K562 (cell line): ENCODE measurements at regions not wholly inside any gene's neighbourhood (a gene's known extent, or its start where the extent isn't known, plus 50 kb on each side); places are given as distances from the start of the nearest gene placed in this dataset.

Experiments used
- ATAC-seq: fragments of 200-7000 bp; cut with Tn5 transposase; 3 replicates; pipeline ENCODE4 v1.9.1; 2020; ENCODE audit warnings: moderate library complexity
- BruUV-seq: library from RNA; stranded (reverse); fragments of 400-500 nt; replicated peaks from 2 replicates; lab custom pipeline; 2021; lab: Mats Ljungman, UMichigan
- CTCF ChIA-PET: fragments of 300-600 bp; formaldehyde crosslinking; extraction: SDS; loops from one replicate; lab custom pipeline; 2021; ENCODE audit warnings: low intra/inter-chr PET ratio; lab: Yijun Ruan, JAX
- POLR2A ChIA-PET: fragments of 300-600, 350-650 bp; sonication (Branson Sonifier 250); formaldehyde crosslinking; extraction: SDS; loops from one replicate; lab custom pipeline; 2021; ENCODE audit warnings: antibody characterized with exemption, inconsistent platforms; lab: Yijun Ruan, JAX
- DNase-seq, 4 experiments: peaks; one replicate each; pipeline versions ENCODE4 v3.0.0 to v3.0.0-alpha.2; 2011 to 2018; ENCODE audit warnings: low spot score in 3 of 4, mixed read lengths in 3 of 4; ENCODE audit errors: extremely low read depth in 1 of 4
- FAIRE-seq: peaks from 2 replicates; lab custom pipeline; 2011; peaks lifted over from hg19 to GRCh38; lab: Jason Lieb, UNC
- H2AFZ ChIP-seq: 2 replicates; pipeline ENCODE4 v1.6.0; 2011; ENCODE audit warnings: low read depth, low read length, control low read depth, inconsistent platforms
- H3K27ac ChIP-seq: fragments of 200-600 bp; 3 replicates; pipeline ENCODE4 v1.8.0; 2011; ENCODE audit warnings: low read depth, mild to moderate bottlenecking, control low read depth, inconsistent platforms, low read length, moderate library complexity, mixed read lengths; ENCODE audit errors: extremely low read depth
- H3K27me3 ChIP-seq, 2 experiments: fragments of 300-600 bp in 1 of 2; 2 replicates in 1 of 2; 3 replicates in 1 of 2; pipeline versions ENCODE4 v1.6.0 to v1.8.0; 2011; ENCODE audit warnings: inconsistent platforms in 2 of 2, low read length in 2 of 2, mild to moderate bottlenecking in 1 of 2, mixed read lengths in 1 of 2, moderate library complexity in 1 of 2; ENCODE audit not compliant: control insufficient read depth in 2 of 2, insufficient read depth in 2 of 2
- H3K36me3 ChIP-seq: fragments of 300-600 bp; 3 replicates; pipeline ENCODE4 v1.8.0; 2011; ENCODE audit warnings: mild to moderate bottlenecking, low read length, inconsistent platforms; ENCODE audit not compliant: control insufficient read depth, insufficient read depth
- H3K4me1 ChIP-seq, 2 experiments: fragments of 200-600 bp in 1 of 2; replicated peaks in 1 of 2; 2 replicates in 1 of 2; 3 replicates in 1 of 2; pipeline versions ENCODE4 v1.5.1 to v1.8.0; 2011; ENCODE audit warnings: inconsistent platforms in 2 of 2, low read length in 2 of 2, mild to moderate bottlenecking in 1 of 2, mixed read lengths in 1 of 2, moderate library complexity in 1 of 2; ENCODE audit not compliant: control insufficient read depth in 2 of 2, insufficient read depth in 2 of 2
- H3K4me2 ChIP-seq: 2 replicates; pipeline ENCODE4 v1.6.1; 2011; ENCODE audit warnings: low read length, control low read depth, inconsistent platforms, mixed read lengths; ENCODE audit not compliant: insufficient read depth
- H3K4me3 ChIP-seq: fragments of 200-600 bp; sonication (generic), shearing (Covaris generic); 2 replicates; pipeline ENCODE4 v1.5.1; 2016; ENCODE audit warnings: control low read depth, inconsistent platforms
- H3K79me2 ChIP-seq: fragments of 200-600 bp; 3 replicates; pipeline ENCODE4 v1.8.0; 2011; ENCODE audit warnings: low read length, inconsistent platforms; ENCODE audit not compliant: control insufficient read depth, insufficient read depth
- H3K9ac ChIP-seq, 2 experiments: 2 replicates each; pipeline versions ENCODE4 v1.6.0 to v1.6.1; 2011; ENCODE audit warnings: low read depth in 2 of 2, low read length in 2 of 2, control low read depth in 1 of 2, inconsistent platforms in 1 of 2, mild to moderate bottlenecking in 1 of 2, mixed read lengths in 1 of 2; ENCODE audit not compliant: insufficient read depth in 1 of 2
- H3K9me1 ChIP-seq: one replicate; pipeline ENCODE4 v1.6.0; 2011; ENCODE audit warnings: inconsistent platforms, mild to moderate bottlenecking, low read length, moderate library complexity; ENCODE audit not compliant: control insufficient read depth, insufficient read depth
- H3K9me3 ChIP-seq: replicated peaks from 2 replicates; pipeline ENCODE4 v1.5.1; 2011; ENCODE audit warnings: low read depth, low read length, inconsistent platforms; ENCODE audit not compliant: control insufficient read depth, insufficient read depth
- H4K20me1 ChIP-seq: replicated peaks from 2 replicates; pipeline ENCODE4 v1.6.1; 2011; ENCODE audit warnings: low read length, inconsistent platforms, mixed read lengths; ENCODE audit not compliant: control insufficient read depth, insufficient read depth
- ADNP ChIP-seq: fragments of 200-800 bp; sonication (Bioruptor generic); IDR thresholded peaks from 2 replicates; pipeline ENCODE4 v1.6.1; 2016; ENCODE audit warnings: missing genetic modification characterization, missing compliant biosample characterization
- BDP1 ChIP-seq: IDR thresholded peaks from 3 replicates; pipeline ENCODE4 v1.6.1; 2011; ENCODE audit not compliant: insufficient read length, insufficient read depth
- CREBBP ChIP-seq: IDR thresholded peaks from one replicate; pipeline ENCODE4 v1.6.1; 2012; ENCODE audit warnings: low read depth, mild to moderate bottlenecking, control low read depth, inconsistent platforms, low read length
- EGR1 ChIP-seq: fragments of 450-650 bp; conservative IDR thresholded peaks from 2 replicates; pipeline ENCODE4 v1.6.1; 2017; ENCODE audit warnings: mild to moderate bottlenecking
- ESRRB ChIP-seq: fragments of 250-450 bp; sonication (Bioruptor Pico); IDR thresholded peaks from 2 replicates; pipeline ENCODE4 v1.5.0; 2020; ENCODE audit warnings: mild to moderate bottlenecking, moderate library complexity, borderline replicate concordance
- FOSL1 ChIP-seq: fragments of 200-800 bp; sonication (Bioruptor generic); conservative IDR thresholded peaks from 2 replicates; pipeline ENCODE4 v1.6.1; 2016; ENCODE audit warnings: missing genetic modification characterization, missing compliant biosample characterization
- FOXJ3 ChIP-seq: sonication (generic); formaldehyde crosslinking; IDR thresholded peaks from 2 replicates; pipeline ENCODE4 v1.4.0; 2020; ENCODE audit warnings: mild to moderate bottlenecking, missing genetic modification reagents
- HDAC2 ChIP-seq: fragments of 450-650 bp; IDR thresholded peaks from 2 replicates; pipeline ENCODE4 v1.6.1; 2016; ENCODE audit warnings: mild to moderate bottlenecking
- KDM5B ChIP-seq: fragments of 200-600 bp; sonication (generic); IDR thresholded peaks from 2 replicates; pipeline ENCODE4 v1.6.1; 2012; ENCODE audit warnings: low read depth, mild to moderate bottlenecking, moderate library complexity, low read length, control low read depth, inconsistent platforms; ENCODE audit not compliant: insufficient replicate concordance
- LARP7 ChIP-seq: fragments of 450-650 bp; IDR thresholded peaks from 2 replicates; pipeline ENCODE4 v1.6.1; 2016
- SIX5 ChIP-seq, 2 experiments: IDR thresholded peaks; 2 replicates each; pipeline ENCODE4 v1.6.1; 2011; ENCODE audit warnings: low read length in 2 of 2, borderline replicate concordance in 1 of 2, low read depth in 1 of 2, mild to moderate bottlenecking in 1 of 2, moderate library complexity in 1 of 2; ENCODE audit not compliant: insufficient read depth in 1 of 2
- TAF9B ChIP-seq: fragments of 450-650 bp; IDR thresholded peaks from 2 replicates; pipeline ENCODE4 v1.6.1; 2018; ENCODE audit warnings: mild to moderate bottlenecking; ENCODE audit not compliant: partially characterized antibody
- TAL1 ChIP-seq: fragments of 450-650 bp; IDR thresholded peaks from 2 replicates; pipeline ENCODE4 v1.6.1; 2016; ENCODE audit warnings: mild to moderate bottlenecking
- WHSC1 ChIP-seq: IDR thresholded peaks from one replicate; pipeline ENCODE4 v1.6.1; 2012; ENCODE audit warnings: low read length, control low read depth, inconsistent platforms
- ZBTB49 ChIP-seq: sonication (generic); formaldehyde crosslinking; IDR thresholded peaks from 2 replicates; pipeline ENCODE4 v1.8.0; 2022; ENCODE audit warnings: missing genetic modification reagents, mild to moderate bottlenecking, borderline replicate concordance
- ZFPM2 ChIP-seq: fragments of 250-450 bp; sonication (Bioruptor Pico); IDR thresholded peaks from 2 replicates; pipeline ENCODE4 v1.5.1; 2022; ENCODE audit warnings: mild to moderate bottlenecking
- ZNF77 ChIP-seq: fragments of 250-450 bp; sonication (Bioruptor Pico); IDR thresholded peaks from 2 replicates; pipeline ENCODE4 v1.5.0; 2020
- ZNF785 ChIP-seq: fragments of 250-450 bp; sonication (Bioruptor Pico); IDR thresholded peaks from 2 replicates; pipeline ENCODE4 v1.4.0; 2020; ENCODE audit warnings: mild to moderate bottlenecking
- WGBS: fragments of 100-300 bp; shearing (Covaris generic); methylation state at CpG from one replicate; pipeline ENCODE4 v1.1.6; 2016; ENCODE audit warnings: low coverage, mixed read lengths; ENCODE audit not compliant: insufficient coverage; ENCODE audit errors: missing lambda C conversion rate; 5-methylcytosine and 5-hydroxymethylcytosine counted together
- in situ Hi-C: fragments of 300-500 bp; cut with MboI; formaldehyde crosslinking; loops from 4 replicates; pipeline ENCODE4 v1.15.0; 2018; ENCODE audit warnings: inconsistent platforms, mixed read lengths
- intact Hi-C: fragments of 100-400 bp; cut with micrococcal nuclease; formaldehyde crosslinking; loops from 2 replicates; pipeline ENCODE4 v1.14.2; 2022

GRCh38 chr5:22926574-22926973 is 73.4 kb upstream of the CDH12 start:
- H3K9me1 ChIP-seq, result no peaks in the 10 kb centered on the region
- FAIRE-seq, result no peak
- no peak for DNase-seq
- H3K27me3 ChIP-seq, result no peaks in the 10 kb centered on the region
- TF ChIP-seq HDAC2 (no peak), BDP1 (no peak), EGR1 (no peak), WHSC1 (no peak), LARP7 (no peak)
- TF ChIP-seq, all 486 proteins: peak for 0
- in situ Hi-C loops (no loop called here), intact Hi-C loops (no loop called here)
- Histone ChIP-seq H3K4me3 (no peak overlapping the region), H2AFZ (no peak overlapping the region), H3K4me2 (no peak overlapping the region), H3K27ac (no peak overlapping the region), H3K9me3 (no peaks in the 10 kb centered on the region; the same call in 1 of the 2 replicates), H4K20me1 (no peaks in the 10 kb centered on the region), H3K4me1 (no peaks in the 10 kb centered on the region), H3K79me2 (no peaks in the 10 kb centered on the region), H3K36me3 (no peaks in the 10 kb centered on the region), H3K9ac (no peak overlapping the region)
- BruUV-seq, result no TSS peak
- ChIA-PET CTCF (no interaction called here), POLR2A (no interaction called here)
- ATAC-seq, result no peak
- WGBS, result 0% methylated on average over 1 of the region's 1 CpG

GRCh38 chr5:22918511-22918910 is 65.4 kb upstream of the CDH12 start:
- POLR2A ChIA-PET, result no interaction called here
- Histone ChIP-seq H3K4me3 (no peak overlapping the region), H3K9me3 (no peaks in the 10 kb centered on the region; the same call in 1 of the 2 replicates), H3K4me2 (no peak overlapping the region), H3K27me3 (no peaks in the 10 kb centered on the region), H2AFZ (no peak overlapping the region), H3K9me1 (no peaks in the 10 kb centered on the region), H3K27ac (no peak overlapping the region), H3K4me1 (no peaks in the 10 kb centered on the region), H3K9ac (no peak overlapping the region), H4K20me1 (no peaks in the 10 kb centered on the region), H3K79me2 (no peaks in the 10 kb centered on the region), H3K36me3 (no peaks in the 10 kb centered on the region)
- in situ Hi-C loops, result no loop called here
- intact Hi-C loops, result no loop called here
- BruUV-seq, result no TSS peak
- CTCF ChIA-PET, result no interaction called here
- FAIRE-seq, result no peak
- no peak for ATAC-seq
- DNase-seq, result no peak
- TF ChIP-seq FOXJ3 (no peak), KDM5B (no peak), FOSL1 (tag) (no peak), ESRRB (CRISPR knock-in tag) (no peak), ZFPM2 (CRISPR knock-in tag) (no peak), ADNP (tag) (no peak), CREBBP (no peak), ZBTB49 (CRISPR knock-in tag) (no peak), ZNF77 (CRISPR knock-in tag) (no peak), SIX5 (IDR thresholded peaks at IDR 0.05; ENCODE audit: borderline replicate concordance in 1 of 2, insufficient read depth in 1 of 2, low read depth in 1 of 2, low read length in 2 of 2) (no peak), ZNF785 (no peak), TAL1 (no peak), TAF9B (no peak)
- 1% methylated on average over 4 of the region's 4 CpGs for WGBS
